HepG2 (cell line): ENCODE measurements at regions not wholly inside any gene's neighbourhood (a gene's known extent, or its start where the extent isn't known, plus 50 kb on each side); places are given as distances from the start of the nearest gene placed in this dataset.

Source experiments
- ATAC-seq: fragments of 200-7000 bp; cut with Tn5 transposase; 3 replicates; pipeline ENCODE4 v1.9.1; 2020; ENCODE audit warnings: mild to moderate bottlenecking, moderate library complexity
- BruUV-seq: library from RNA; stranded (reverse); fragments of 400-500 nt; replicated peaks from 2 replicates; lab custom pipeline; 2021; lab: Mats Ljungman, UMichigan
- CTCF ChIA-PET: fragments of 300-600 bp; formaldehyde crosslinking; extraction: SDS; loops from one replicate; lab custom pipeline; 2021; ENCODE audit warnings: low total read pairs, inconsistent platforms, low intra/inter-chr PET ratio; lab: Yijun Ruan, JAX
- POLR2A ChIA-PET: fragments of 350-600 bp; sonication (Branson Sonifier 250); formaldehyde crosslinking; loops from one replicate; lab custom pipeline; 2020; ENCODE audit warnings: antibody characterized with exemption, inconsistent platforms; lab: Yijun Ruan, JAX
- DNase-seq: peaks from one replicate; pipeline ENCODE4 v3.0.0-alpha.2; 2015; ENCODE audit warnings: low spot score
- FAIRE-seq: peaks from 3 replicates; lab custom pipeline; 2011; peaks lifted over from hg19 to GRCh38; lab: Jason Lieb, UNC
- H2AFZ ChIP-seq: one replicate; pipeline ENCODE4 v1.6.1; 2011; ENCODE audit warnings: low read length, inconsistent platforms
- H3K27ac ChIP-seq: fragments of 300-600 bp; 3 replicates; pipeline ENCODE4 v1.8.0; 2011; ENCODE audit warnings: mixed run types, mild to moderate bottlenecking, mixed read lengths, low read length, inconsistent platforms; ENCODE audit not compliant: insufficient read depth; ENCODE audit errors: extremely low read length
- H3K27me3 ChIP-seq, 2 experiments: fragments of 200-600 bp in 1 of 2; 2 replicates in 1 of 2; 3 replicates in 1 of 2; pipeline versions ENCODE4 v1.6.0 to v1.8.0; 2011; ENCODE audit warnings: low read length in 2 of 2, mild to moderate bottlenecking in 2 of 2, moderate library complexity in 2 of 2, inconsistent platforms in 1 of 2; ENCODE audit not compliant: insufficient read depth in 2 of 2, control insufficient read depth in 1 of 2
- H3K36me3 ChIP-seq, 2 experiments: fragments of 200-600 bp in 1 of 2; replicated peaks in 1 of 2; 2 replicates in 1 of 2; 3 replicates in 1 of 2; pipeline versions ENCODE4 v1.5.1 to v1.8.0; 2011; ENCODE audit warnings: low read length in 2 of 2, inconsistent platforms in 1 of 2; ENCODE audit not compliant: insufficient read depth in 2 of 2, control insufficient read depth in 1 of 2
- H3K4me1 ChIP-seq: 2 replicates; pipeline ENCODE4 v1.5.1; 2012; ENCODE audit warnings: low read length, inconsistent platforms; ENCODE audit not compliant: insufficient read depth
- H3K4me2 ChIP-seq: 2 replicates; pipeline ENCODE4 v1.6.0; 2011; ENCODE audit warnings: low read depth, low read length, inconsistent platforms
- H3K4me3 ChIP-seq, 3 experiments: fragments of 200-600 bp in 1 of 3; sonication (generic), shearing (Covaris generic) in 1 of 3; replicated peaks in 1 of 3; 2 replicates each; pipeline ENCODE4 v1.5.1; 2011 to 2016; ENCODE audit warnings: low read length in 3 of 3, inconsistent platforms in 2 of 3, low read depth in 2 of 3, mild to moderate bottlenecking in 2 of 3, control low read depth in 1 of 3, mixed read lengths in 1 of 3; ENCODE audit not compliant: insufficient read depth in 1 of 3
- H3K79me2 ChIP-seq: one replicate; pipeline ENCODE4 v1.6.1; 2011; ENCODE audit warnings: low read length, inconsistent platforms; ENCODE audit not compliant: insufficient read depth
- H3K9ac ChIP-seq: 2 replicates; pipeline ENCODE4 v1.6.0; 2011; ENCODE audit warnings: mild to moderate bottlenecking, low read depth, low read length, inconsistent platforms; ENCODE audit not compliant: insufficient read depth
- H3K9me3 ChIP-seq: 2 replicates; pipeline ENCODE4 v1.5.1; 2012; ENCODE audit warnings: mild to moderate bottlenecking, low read length
- H4K20me1 ChIP-seq: 2 replicates; pipeline ENCODE4 v1.6.0; 2011; ENCODE audit warnings: inconsistent platforms, mild to moderate bottlenecking, low read length, moderate library complexity; ENCODE audit not compliant: insufficient read depth
- ARNT2 ChIP-seq: sonication (generic); formaldehyde crosslinking; IDR thresholded peaks from 2 replicates; pipeline ENCODE4 v1.8.0; 2022; ENCODE audit warnings: mild to moderate bottlenecking, low read depth, missing genetic modification reagents, moderate library complexity
- ASH2L ChIP-seq: fragments of 300-600, 200-600 bp; sonication (generic); IDR thresholded peaks from 2 replicates; pipeline ENCODE4 v1.7.0; 2017; ENCODE audit warnings: low read depth, mild to moderate bottlenecking, moderate library complexity, mixed read lengths, low read length; ENCODE audit not compliant: insufficient read length
- ATF2 ChIP-seq: sonication (generic); formaldehyde crosslinking; IDR thresholded peaks from 2 replicates; pipeline ENCODE4 v1.4.0; 2020; ENCODE audit warnings: missing genetic modification reagents
- BCL6 ChIP-seq: IDR thresholded peaks from 2 replicates; pipeline ENCODE4 v1.6.1; 2016; ENCODE audit warnings: missing genetic modification reagents, missing compliant biosample characterization
- CTCF ChIP-seq: sonication (generic); formaldehyde crosslinking; IDR thresholded peaks from 2 replicates; pipeline ENCODE4 v1.5.0; 2020; ENCODE audit warnings: mild to moderate bottlenecking, missing genetic modification reagents, moderate library complexity
- ELF3 ChIP-seq: IDR thresholded peaks from 2 replicates; pipeline ENCODE4 v1.6.1; 2016; ENCODE audit warnings: missing genetic modification reagents, missing compliant biosample characterization
- FOXO1 ChIP-seq: sonication (generic); formaldehyde crosslinking; IDR thresholded peaks from 2 replicates; pipeline ENCODE4 v1.4.0; 2020; ENCODE audit warnings: missing genetic modification reagents
- HES4 ChIP-seq: sonication (generic); formaldehyde crosslinking; IDR thresholded peaks from 2 replicates; pipeline ENCODE4 v1.9.0; 2021; ENCODE audit warnings: mild to moderate bottlenecking, missing genetic modification reagents, borderline replicate concordance
- HMGXB4 ChIP-seq, 2 experiments: sonication (generic) in 1 of 2; formaldehyde crosslinking in 1 of 2; IDR thresholded peaks; 2 replicates each; pipeline versions ENCODE4 v1.4.0 to v1.6.1; 2018 to 2020; ENCODE audit warnings: missing genetic modification reagents in 2 of 2, borderline replicate concordance in 1 of 2, low read depth in 1 of 2, mild to moderate bottlenecking in 1 of 2, missing biosample characterization in 1 of 2
- MIER3 ChIP-seq: IDR thresholded peaks from 2 replicates; pipeline ENCODE4 v1.6.1; 2016; ENCODE audit warnings: missing compliant biosample characterization, borderline replicate concordance
- NKX3-1 ChIP-seq: sonication (generic); formaldehyde crosslinking; IDR thresholded peaks from 2 replicates; pipeline ENCODE4 v1.5.0; 2020; ENCODE audit warnings: missing genetic modification reagents
- SALL2 ChIP-seq: sonication (generic); formaldehyde crosslinking; IDR thresholded peaks from 2 replicates; pipeline ENCODE4 v1.8.1; 2023; ENCODE audit warnings: mild to moderate bottlenecking, missing genetic modification reagents, inconsistent platforms
- SMAD9 ChIP-seq: sonication (generic); formaldehyde crosslinking; IDR thresholded peaks from 2 replicates; pipeline ENCODE4 v1.5.1; 2020; ENCODE audit warnings: mild to moderate bottlenecking, missing genetic modification reagents
- SMYD3 ChIP-seq: sonication (generic); formaldehyde crosslinking; IDR thresholded peaks from 2 replicates; pipeline ENCODE4 v1.8.1; 2023; ENCODE audit warnings: mild to moderate bottlenecking, missing genetic modification reagents
- SOX6 ChIP-seq, 2 experiments: fragments of 450-650 bp in 1 of 2; sonication (generic) in 1 of 2; formaldehyde crosslinking in 1 of 2; IDR thresholded peaks; 2 replicates each; pipeline versions ENCODE4 v1.4.0 to v1.6.1; 2017 to 2020; ENCODE audit warnings: antibody characterized with exemption in 1 of 2, mild to moderate bottlenecking in 1 of 2, missing genetic modification reagents in 1 of 2
- THAP11 ChIP-seq: IDR thresholded peaks from 2 replicates; pipeline ENCODE4 v1.6.1; 2016; ENCODE audit warnings: missing biosample characterization, missing genetic modification reagents
- WIZ ChIP-seq: sonication (generic); formaldehyde crosslinking; IDR thresholded peaks from 2 replicates; pipeline ENCODE4 v1.5.1; 2020; ENCODE audit warnings: mild to moderate bottlenecking, missing genetic modification reagents
- ZNF317 ChIP-seq: sonication (generic); formaldehyde crosslinking; IDR thresholded peaks from 2 replicates; pipeline ENCODE4 v1.5.0; 2020; ENCODE audit warnings: mild to moderate bottlenecking, missing genetic modification reagents
- ZNF552 ChIP-seq: sonication (generic); formaldehyde crosslinking; IDR thresholded peaks from 2 replicates; pipeline ENCODE4 v1.9.0; 2022; ENCODE audit warnings: missing genetic modification reagents, mild to moderate bottlenecking, borderline replicate concordance
- ZNF564 ChIP-seq: sonication (generic); formaldehyde crosslinking; IDR thresholded peaks from 2 replicates; pipeline ENCODE4 v1.8.1; 2023; ENCODE audit warnings: mild to moderate bottlenecking, missing genetic modification reagents
- ZNF7 ChIP-seq: IDR thresholded peaks from 2 replicates; pipeline ENCODE4 v1.6.1; 2016; ENCODE audit warnings: missing biosample characterization, missing genetic modification reagents
- WGBS: methylation state at CpG from one replicate; pipeline ENCODE4 v1.1.6; 2017; ENCODE audit warnings: low lambda C conversion rate; 5-methylcytosine and 5-hydroxymethylcytosine counted together
- in situ Hi-C: cut with HindIII; loops from 2 replicates; pipeline ENCODE4 v1.10.0; 2017; ENCODE audit warnings: low pct_unique_long_range_greater_than_20kb; ENCODE audit not compliant: extremely low pct_ligation_motif_present
- intact Hi-C: fragments of 100-400 bp; cut with micrococcal nuclease; formaldehyde crosslinking; loops from one replicate; pipeline ENCODE4 v1.10.0; 2022; ENCODE audit not compliant: unreplicated experiment

GRCh38 chr15:53072077-53072476 lies 281.9 kb upstream of the ONECUT1 start:
- Histone ChIP-seq H3K27me3 (no peaks in the 10 kb centered on the region; a peak in 1 of 5 replicates), H3K27ac (no peak overlapping the region), H3K36me3 (no peaks in the 10 kb centered on the region), H3K79me2 (no peaks in the 10 kb centered on the region), H3K9ac (no peak overlapping the region), H3K4me1 (no peaks in the 10 kb centered on the region), H3K4me2 (no peak overlapping the region), H3K4me3 (no peak overlapping the region), H2AFZ (no peak overlapping the region), H3K9me3 (no peaks in the 10 kb centered on the region), H4K20me1 (no peaks in the 10 kb centered on the region)
- FAIRE-seq (peak; percentile 26), ATAC-seq (peak; percentile 83), DNase-seq (peak; percentile 35)
- 17% methylated on average over 2 of the region's 3 CpGs for WGBS
- CTCF ChIA-PET = no interaction called here
- BruUV-seq = no TSS peak
- in situ Hi-C loops (no loop called here), intact Hi-C loops (loop anchor here (1.0 kb wide), 1 partner anchor 292 kb away; no protein-coding TSS in a partner anchor)
- POLR2A ChIA-PET = no interaction called here
- TF ChIP-seq ATF2 = peak; percentile 47; the same call in 1 of the 2 replicates
- TF ChIP-seq SALL2 = no peak
- TF ChIP-seq HES4 (CRISPR knock-in tag) = peak; percentile 47; the same call in 1 of the 2 replicates
- no peak for TF ChIP-seq SMAD9
- no peak for TF ChIP-seq ZNF564 (CRISPR knock-in tag)
- TF ChIP-seq SMYD3 = peak; percentile 81; the same call in 1 of the 2 replicates
- 0 out of 2 replicates have a peak, but pooled peaks have one; percentile 53 for TF ChIP-seq ZNF317
- no peak for TF ChIP-seq SOX6 (IDR thresholded peaks at IDR 0.05)
- peak; percentile 16; the same call in 1 of the 2 replicates for TF ChIP-seq SOX6 (CRISPR knock-in tag; IDR thresholded peaks at IDR 0.05)
- peak; percentile 47; the same call in 1 of the 2 replicates for TF ChIP-seq FOXO1 (CRISPR knock-in tag)
- peak; percentile 64 for TF ChIP-seq ELF3 (CRISPR knock-in tag)
- no peak for TF ChIP-seq CTCF (CRISPR knock-in tag)
- TF ChIP-seq THAP11 = peak; percentile 54
- peak; percentile 98 for TF ChIP-seq WIZ (CRISPR knock-in tag)
- TF ChIP-seq ASH2L = no peak
- peak; percentile 33; the same call in 1 of the 2 replicates for TF ChIP-seq BCL6 (CRISPR knock-in tag)
- 0 out of 2 replicates have a peak, but pooled peaks have one; percentile 20 for TF ChIP-seq ZNF7
- peak; percentile 32; the same call in 1 of the 2 replicates for TF ChIP-seq ARNT2 (CRISPR knock-in tag)
- 0 out of 2 replicates have a peak, but pooled peaks have one; percentile 41 for TF ChIP-seq ZNF552 (CRISPR knock-in tag)
- peak; percentile 43; the same call in 1 of the 2 replicates for TF ChIP-seq MIER3 (CRISPR knock-in tag)
- TF ChIP-seq NKX3-1 (CRISPR knock-in tag) = peak; percentile 55; the same call in 1 of the 2 replicates
- TF ChIP-seq HMGXB4 (CRISPR knock-in tag; IDR thresholded peaks at IDR 0.05; ENCODE audit: borderline replicate concordance in 1 of 2, low read depth in 1 of 2) = 0 out of 4 replicates have a peak, but pooled peaks of 1 of the 2 experiments have one; percentile 26
